ENCODE measurements at regions not wholly inside any gene's neighbourhood (a gene's known extent, or its start where the extent isn't known, plus 50 kb on each side); places are given as distances from the start of the nearest gene placed in this dataset.

- CTCF ChIA-PET, result no interaction called here
- intact Hi-C loops (cut with micrococcal nuclease; ENCODE audit: unreplicated experiment), result no loop called here
- Histone ChIP-seq H3K36me3 (ENCODE audit: insufficient read depth, low read length, poor library complexity, severe bottlenecking) (no peaks in the 10 kb centered on the region), H3K9me3 (ENCODE audit: low read depth, low read length, poor library complexity, severe bottlenecking) (no peaks in the 10 kb centered on the region), H3K4me1 (ENCODE audit: insufficient read depth, low read length, poor library complexity, severe bottlenecking) (no peaks in the 10 kb centered on the region), H3K27me3 (replicated peaks; ENCODE audit: insufficient read depth, low read depth, low read length, poor library complexity) (no peaks in the 10 kb centered on the region), H3K4me3 (ENCODE audit: low read depth, low read length, poor library complexity, severe bottlenecking) (no peak overlapping the region), H3K27ac (ENCODE audit: low read depth, low read length, poor library complexity, severe bottlenecking) (no peak overlapping the region)
- no peak for DNase-seq (ENCODE audit: low spot score)
- no TSS peak for BruUV-seq (replicated peaks)
- TF ChIP-seq EZH2 (IDR thresholded peaks at IDR 0.05; ENCODE audit: borderline replicate concordance, low read depth, low read length, poor library complexity, severe bottlenecking), result no peak
- TF ChIP-seq, protein P1, sequence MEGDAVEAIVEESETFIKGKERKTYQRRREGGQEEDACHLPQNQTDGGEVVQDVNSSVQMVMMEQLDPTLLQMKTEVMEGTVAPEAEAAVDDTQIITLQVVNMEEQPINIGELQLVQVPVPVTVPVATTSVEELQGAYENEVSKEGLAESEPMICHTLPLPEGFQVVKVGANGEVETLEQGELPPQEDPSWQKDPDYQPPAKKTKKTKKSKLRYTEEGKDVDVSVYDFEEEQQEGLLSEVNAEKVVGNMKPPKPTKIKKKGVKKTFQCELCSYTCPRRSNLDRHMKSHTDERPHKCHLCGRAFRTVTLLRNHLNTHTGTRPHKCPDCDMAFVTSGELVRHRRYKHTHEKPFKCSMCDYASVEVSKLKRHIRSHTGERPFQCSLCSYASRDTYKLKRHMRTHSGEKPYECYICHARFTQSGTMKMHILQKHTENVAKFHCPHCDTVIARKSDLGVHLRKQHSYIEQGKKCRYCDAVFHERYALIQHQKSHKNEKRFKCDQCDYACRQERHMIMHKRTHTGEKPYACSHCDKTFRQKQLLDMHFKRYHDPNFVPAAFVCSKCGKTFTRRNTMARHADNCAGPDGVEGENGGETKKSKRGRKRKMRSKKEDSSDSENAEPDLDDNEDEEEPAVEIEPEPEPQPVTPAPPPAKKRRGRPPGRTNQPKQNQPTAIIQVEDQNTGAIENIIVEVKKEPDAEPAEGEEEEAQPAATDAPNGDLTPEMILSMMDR (conservative IDR thresholded peaks at IDR 0.05; ENCODE audit: low read depth, low read length), result no peak
- POLR2A ChIA-PET (ENCODE audit: low non-redundant PET), result no interaction called here
These were observed 263.7 kb downstream of the OMA1 start for GRCh38 chr1:58282623-58283387.

GRCh38 chr1:58266242-58266641 lies 280.3 kb downstream of the OMA1 start:
- H3K4me1 ChIP-seq (ENCODE audit: insufficient read depth, low read length, poor library complexity, severe bottlenecking), result no peaks in the 10 kb centered on the region
- H3K9me3 ChIP-seq (ENCODE audit: low read depth, low read length, poor library complexity, severe bottlenecking), result no peaks in the 10 kb centered on the region
- no peaks in the 10 kb centered on the region for H3K27me3 ChIP-seq (replicated peaks; ENCODE audit: insufficient read depth, low read depth, low read length, poor library complexity)
- H3K27ac ChIP-seq (ENCODE audit: low read depth, low read length, poor library complexity, severe bottlenecking), result no peak overlapping the region
- no peak for DNase-seq (ENCODE audit: low spot score)
- no TSS peak for BruUV-seq (replicated peaks)
- H3K36me3 ChIP-seq (ENCODE audit: insufficient read depth, low read length, poor library complexity, severe bottlenecking), result no peaks in the 10 kb centered on the region
- ChIA-PET POLR2A (ENCODE audit: low non-redundant PET) (no interaction called here), CTCF (no interaction called here)
- intact Hi-C loops (cut with micrococcal nuclease; ENCODE audit: unreplicated experiment), result no loop called here
- H3K4me3 ChIP-seq (ENCODE audit: low read depth, low read length, poor library complexity, severe bottlenecking), result no peak overlapping the region
- TF ChIP-seq, protein P1 (conservative IDR thresholded peaks at IDR 0.05; ENCODE audit: low read depth, low read length), result no peak
- TF ChIP-seq EZH2 (IDR thresholded peaks at IDR 0.05; ENCODE audit: borderline replicate concordance, low read depth, low read length, poor library complexity, severe bottlenecking), result no peak

GRCh38 chr1:58264462-58264861 lies 282.1 kb downstream of the OMA1 start:
- POLR2A ChIA-PET (ENCODE audit: low non-redundant PET), result no interaction called here
- CTCF ChIA-PET, result no interaction called here
- Histone ChIP-seq H3K27ac (ENCODE audit: low read depth, low read length, poor library complexity, severe bottlenecking) (no peak overlapping the region), H3K27me3 (replicated peaks; ENCODE audit: insufficient read depth, low read depth, low read length, poor library complexity) (no peaks in the 10 kb centered on the region), H3K4me3 (ENCODE audit: low read depth, low read length, poor library complexity, severe bottlenecking) (no peak overlapping the region), H3K4me1 (ENCODE audit: insufficient read depth, low read length, poor library complexity, severe bottlenecking) (no peaks in the 10 kb centered on the region), H3K36me3 (ENCODE audit: insufficient read depth, low read length, poor library complexity, severe bottlenecking) (no peaks in the 10 kb centered on the region), H3K9me3 (ENCODE audit: low read depth, low read length, poor library complexity, severe bottlenecking) (no peaks in the 10 kb centered on the region)
- DNase-seq (ENCODE audit: low spot score), result no peak
- intact Hi-C loops (cut with micrococcal nuclease; ENCODE audit: unreplicated experiment), result no loop called here
- no TSS peak for BruUV-seq (replicated peaks)
- TF ChIP-seq EZH2 (IDR thresholded peaks at IDR 0.05; ENCODE audit: borderline replicate concordance, low read depth, low read length, poor library complexity, severe bottlenecking), result no peak
- TF ChIP-seq, protein P1 (conservative IDR thresholded peaks at IDR 0.05; ENCODE audit: low read depth, low read length), result no peak
